SU-DHL-6 (cell line): ENCODE measurements at regions not wholly inside any gene's neighbourhood (a gene's known extent, or its start where the extent isn't known, plus 50 kb on each side); places are given as distances from the start of the nearest gene placed in this dataset.

ENCODE experiments used
- H2AFZ ChIP-seq: fragments of 200-600 bp; sonication (generic); 2 replicates; pipeline ENCODE4 v1.6.1; 2014; ENCODE audit warnings: low read depth, mild to moderate bottlenecking, moderate library complexity, mixed read lengths, antibody characterized with exemption, low read length; ENCODE audit not compliant: severe bottlenecking
- H3F3A ChIP-seq: fragments of 200-600 bp; shearing (Covaris generic); 2 replicates; pipeline ENCODE4 v1.6.0; 2016; ENCODE audit warnings: antibody characterized with exemption, mild to moderate bottlenecking; ENCODE audit not compliant: insufficient read depth
- H3K27ac ChIP-seq: fragments of 200-600 bp; sonication (generic); 2 replicates; pipeline ENCODE4 v1.5.1; 2016; ENCODE audit warnings: low read depth, mild to moderate bottlenecking, low read length, moderate library complexity, mixed read lengths
- H3K27me3 ChIP-seq: fragments of 200-600 bp; sonication (generic), shearing (Covaris generic); 2 replicates; pipeline ENCODE4 v1.6.0; 2014; ENCODE audit warnings: mild to moderate bottlenecking, low read length
- H3K36me3 ChIP-seq: fragments of 200-600 bp; sonication (generic); 2 replicates; pipeline ENCODE4 v1.6.1; 2014; ENCODE audit warnings: mild to moderate bottlenecking, low read length, mixed read lengths
- H3K4me2 ChIP-seq: fragments of 300-600, 200-600 bp; shearing (Covaris generic), sonication (generic); 2 replicates; pipeline ENCODE4 v1.6.0; 2014; ENCODE audit warnings: low read length, low read depth, mild to moderate bottlenecking; ENCODE audit not compliant: poor library complexity, severe bottlenecking
- H3K4me3 ChIP-seq: fragments of 200-600 bp; sonication (generic); 2 replicates; pipeline ENCODE4 v1.5.1; 2014; ENCODE audit warnings: antibody characterized with exemption, low read length, mild to moderate bottlenecking, mixed read lengths; ENCODE audit not compliant: insufficient read depth, poor library complexity, severe bottlenecking
- H3K79me2 ChIP-seq: fragments of 200-600 bp; sonication (generic); 2 replicates; pipeline ENCODE4 v1.6.1; 2014; ENCODE audit warnings: mild to moderate bottlenecking, low read length, moderate library complexity; ENCODE audit not compliant: insufficient read depth
- H3K9ac ChIP-seq: fragments of 200-600 bp; sonication (generic); 2 replicates; pipeline ENCODE4 v1.7.0; 2014; ENCODE audit warnings: mild to moderate bottlenecking, low read length
- H3K9me2 ChIP-seq: fragments of 200-600 bp; sonication (generic); replicated peaks from 2 replicates; pipeline ENCODE4 v1.6.1; 2014; ENCODE audit warnings: low read length; ENCODE audit not compliant: insufficient read depth
- H3K9me3 ChIP-seq: fragments of 200-600 bp; sonication (generic); 2 replicates; pipeline ENCODE4 v1.6.1; 2014; ENCODE audit warnings: low read length, mixed read lengths; ENCODE audit not compliant: insufficient read depth
- H4K20me1 ChIP-seq: fragments of 200-600 bp; sonication (generic); 2 replicates; pipeline ENCODE4 v1.6.1; 2014; ENCODE audit warnings: low read depth, mild to moderate bottlenecking, antibody characterized with exemption, low read length, moderate library complexity, mixed read lengths
- CTCF ChIP-seq: fragments of 200-600 bp; sonication (generic); IDR thresholded peaks from one replicate; pipeline ENCODE4 v1.5.1; 2017; ENCODE audit warnings: antibody characterized with exemption, mild to moderate bottlenecking, low read length, moderate library complexity; ENCODE audit not compliant: insufficient read depth, poor library complexity, severe bottlenecking
- EZH2phosphoT487 ChIP-seq: fragments of 200-600 bp; sonication (generic), shearing (Covaris generic); conservative IDR thresholded peaks from 2 replicates; pipeline ENCODE4 v1.6.1; 2018; ENCODE audit warnings: mild to moderate bottlenecking, antibody characterized with exemption, low read length, moderate library complexity, mixed read lengths

DNA sequence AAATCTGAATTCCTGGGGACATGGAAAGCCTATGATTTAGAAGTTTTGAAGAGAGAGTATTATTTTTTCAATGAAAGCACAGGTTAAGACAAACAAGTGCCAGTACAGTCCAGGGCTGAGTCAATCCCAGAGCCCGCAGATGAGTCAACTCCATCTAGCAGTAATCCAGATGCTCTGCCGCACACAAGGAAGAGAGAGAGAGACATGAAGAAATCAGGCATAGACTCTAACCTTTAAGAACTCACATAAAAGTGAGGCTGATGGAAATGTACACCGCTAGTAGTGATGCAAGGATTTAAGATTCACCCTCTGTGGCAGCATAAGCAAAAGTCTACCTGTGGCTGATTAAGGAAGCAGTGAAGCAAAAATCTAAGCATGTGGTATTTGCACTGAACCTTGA lies 651.5 kb downstream of the TNS3 start:
- Histone ChIP-seq H3K4me3 (no peak overlapping the region), H3F3A (no peaks in the 10 kb centered on the region), H2AFZ (no peak overlapping the region), H3K79me2 (no peaks in the 10 kb centered on the region), H3K9me3 (no peaks in the 10 kb centered on the region), H3K9ac (no peak overlapping the region), H3K27ac (no peak overlapping the region), H3K36me3 (no peaks in the 10 kb centered on the region), H3K9me2 (no peaks in the 10 kb centered on the region), H4K20me1 (no peaks in the 10 kb centered on the region), H3K27me3 (no peaks in the 10 kb centered on the region), H3K4me2 (no peak overlapping the region)
- TF ChIP-seq CTCF = no peak
- no peak for TF ChIP-seq EZH2phosphoT487

GRCh38 chr7:46929359-46929758 lies 652.6 kb downstream of the TNS3 start:
- no peak overlapping the region for H2AFZ ChIP-seq
- H4K20me1 ChIP-seq = no peaks in the 10 kb centered on the region
- H3F3A ChIP-seq = no peaks in the 10 kb centered on the region
- H3K9me2 ChIP-seq = no peaks in the 10 kb centered on the region
- TF ChIP-seq CTCF (no peak), EZH2phosphoT487 (no peak)
- H3K9me3 ChIP-seq = no peaks in the 10 kb centered on the region
- no peaks in the 10 kb centered on the region for H3K27me3 ChIP-seq
- no peak overlapping the region for H3K4me3 ChIP-seq
- H3K27ac ChIP-seq = no peak overlapping the region
- H3K4me2 ChIP-seq = no peak overlapping the region
- no peak overlapping the region for H3K9ac ChIP-seq
- no peaks in the 10 kb centered on the region for H3K79me2 ChIP-seq
- H3K36me3 ChIP-seq = no peaks in the 10 kb centered on the region

DNA sequence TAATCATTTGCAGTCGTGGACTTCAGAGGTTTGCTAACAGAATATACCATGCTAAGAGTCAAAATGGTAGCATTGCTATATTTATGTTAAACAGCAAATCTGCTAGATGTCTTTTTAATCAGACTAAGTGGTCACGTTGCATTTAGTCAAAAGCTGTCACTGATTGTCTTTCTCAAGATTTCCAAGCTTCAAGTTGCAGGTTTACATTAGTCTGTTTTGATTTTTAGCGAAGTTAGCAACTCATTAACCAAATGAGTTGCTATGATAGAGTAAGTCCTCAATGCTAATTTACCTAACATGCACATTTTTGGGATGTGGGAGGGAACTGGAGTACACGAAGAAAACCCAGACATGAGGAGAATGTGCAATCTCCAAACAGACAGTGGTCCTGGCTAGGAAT lies 653.2 kb downstream of the TNS3 start:
- Histone ChIP-seq H4K20me1 (no peaks in the 10 kb centered on the region), H3K9me2 (no peaks in the 10 kb centered on the region), H2AFZ (no peak overlapping the region), H3K4me2 (no peak overlapping the region), H3K9ac (no peak overlapping the region), H3K9me3 (no peaks in the 10 kb centered on the region), H3K79me2 (no peaks in the 10 kb centered on the region), H3K27ac (no peak overlapping the region), H3K27me3 (no peaks in the 10 kb centered on the region), H3F3A (no peaks in the 10 kb centered on the region), H3K4me3 (no peak overlapping the region), H3K36me3 (no peaks in the 10 kb centered on the region)
- TF ChIP-seq EZH2phosphoT487 (no peak), CTCF (no peak)
